IMR-90 (cell line): ENCODE measurements at regions not wholly inside any gene's neighbourhood (a gene's known extent, or its start where the extent isn't known, plus 50 kb on each side); places are given as distances from the start of the nearest gene placed in this dataset.
"Not testable (repeated sequence)": the region's sequence is repeated elsewhere in the genome, so short reads cannot be mapped to it uniquely, and the experiment has no call there.

Source experiments
- CHD1 ChIP-seq: IDR thresholded peaks from 2 replicates; pipeline ENCODE4 v1.6.1; 2012; ENCODE audit warnings: low read depth, low read length, improper control_type of control experiment
- MAZ ChIP-seq: IDR thresholded peaks from 2 replicates; pipeline ENCODE4 v1.6.1; 2012; ENCODE audit warnings: low read depth, mild to moderate bottlenecking, low read length, improper control_type of control experiment, moderate library complexity, borderline replicate concordance
- POLR2A ChIP-seq: IDR thresholded peaks from 2 replicates; pipeline ENCODE4 v1.6.1; 2012; ENCODE audit warnings: mild to moderate bottlenecking, low read depth, low read length
- SMC3 ChIP-seq: fragments of 150-350 bp; IDR thresholded peaks from 2 replicates; pipeline ENCODE4 v1.6.1; 2016; ENCODE audit warnings: low read depth, mild to moderate bottlenecking, antibody characterized with exemption, low read length, moderate library complexity
- TF ChIP-seq, protein P1 (sequence below): conservative IDR thresholded peaks from 2 replicates; pipeline ENCODE4 v1.5.1; 2012; ENCODE audit warnings: mild to moderate bottlenecking, low read depth, low read length, improper control_type of control experiment
- TF ChIP-seq, protein P2 (sequence below): fragments of 150-350 bp; IDR thresholded peaks from 2 replicates; pipeline ENCODE4 v1.6.1; 2017; ENCODE audit warnings: mild to moderate bottlenecking, antibody characterized with exemption, low read length, low read depth

DNA sequence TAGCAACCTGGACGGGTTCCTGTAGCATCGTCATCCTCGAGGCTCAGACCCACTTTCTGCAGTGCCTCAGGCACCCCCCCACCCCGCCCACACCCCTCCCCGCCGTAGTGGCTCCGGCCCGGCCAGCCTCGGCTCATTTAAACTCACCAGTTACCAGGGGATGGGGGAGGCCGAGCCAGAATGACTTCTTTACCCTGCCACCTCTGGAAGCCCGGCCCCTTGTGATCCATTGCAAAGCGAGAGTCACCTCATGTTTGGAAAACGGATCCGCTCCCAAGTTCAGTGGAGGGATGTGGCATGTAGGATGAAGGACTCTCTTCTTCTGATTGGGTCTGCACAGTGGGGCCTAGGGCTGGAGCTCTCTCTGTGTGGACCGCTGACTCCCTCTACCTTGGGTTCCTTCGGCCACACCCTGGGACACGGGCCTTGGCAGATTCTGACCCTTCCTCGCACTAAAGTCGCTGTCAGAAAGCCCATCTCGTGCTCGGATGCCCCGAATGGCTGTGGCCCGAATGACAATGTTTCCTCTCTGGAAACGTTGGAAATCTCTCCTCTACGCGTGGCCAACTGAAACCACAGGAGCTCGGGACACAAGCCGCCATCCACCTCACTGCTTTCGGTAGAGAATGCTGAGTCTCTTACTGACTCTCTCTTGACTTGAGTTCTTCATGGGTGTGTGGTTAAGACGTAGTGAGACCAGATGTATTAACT is 3902.1 kb upstream of the OR11H1 start:
- TF ChIP-seq, protein P1, sequence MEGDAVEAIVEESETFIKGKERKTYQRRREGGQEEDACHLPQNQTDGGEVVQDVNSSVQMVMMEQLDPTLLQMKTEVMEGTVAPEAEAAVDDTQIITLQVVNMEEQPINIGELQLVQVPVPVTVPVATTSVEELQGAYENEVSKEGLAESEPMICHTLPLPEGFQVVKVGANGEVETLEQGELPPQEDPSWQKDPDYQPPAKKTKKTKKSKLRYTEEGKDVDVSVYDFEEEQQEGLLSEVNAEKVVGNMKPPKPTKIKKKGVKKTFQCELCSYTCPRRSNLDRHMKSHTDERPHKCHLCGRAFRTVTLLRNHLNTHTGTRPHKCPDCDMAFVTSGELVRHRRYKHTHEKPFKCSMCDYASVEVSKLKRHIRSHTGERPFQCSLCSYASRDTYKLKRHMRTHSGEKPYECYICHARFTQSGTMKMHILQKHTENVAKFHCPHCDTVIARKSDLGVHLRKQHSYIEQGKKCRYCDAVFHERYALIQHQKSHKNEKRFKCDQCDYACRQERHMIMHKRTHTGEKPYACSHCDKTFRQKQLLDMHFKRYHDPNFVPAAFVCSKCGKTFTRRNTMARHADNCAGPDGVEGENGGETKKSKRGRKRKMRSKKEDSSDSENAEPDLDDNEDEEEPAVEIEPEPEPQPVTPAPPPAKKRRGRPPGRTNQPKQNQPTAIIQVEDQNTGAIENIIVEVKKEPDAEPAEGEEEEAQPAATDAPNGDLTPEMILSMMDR, result not testable (repeated sequence)
- not testable (repeated sequence) for TF ChIP-seq MAZ, POLR2A, CHD1, SMC3
- TF ChIP-seq, protein P2, sequence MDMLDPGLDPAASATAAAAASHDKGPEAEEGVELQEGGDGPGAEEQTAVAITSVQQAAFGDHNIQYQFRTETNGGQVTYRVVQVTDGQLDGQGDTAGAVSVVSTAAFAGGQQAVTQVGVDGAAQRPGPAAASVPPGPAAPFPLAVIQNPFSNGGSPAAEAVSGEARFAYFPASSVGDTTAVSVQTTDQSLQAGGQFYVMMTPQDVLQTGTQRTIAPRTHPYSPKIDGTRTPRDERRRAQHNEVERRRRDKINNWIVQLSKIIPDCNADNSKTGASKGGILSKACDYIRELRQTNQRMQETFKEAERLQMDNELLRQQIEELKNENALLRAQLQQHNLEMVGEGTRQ, result not testable (repeated sequence)
